Glomerular endothelial cell (primary cell): ENCODE measurements at regions not wholly inside any gene's neighbourhood (a gene's known extent, or its start where the extent isn't known, plus 50 kb on each side); places are given as distances from the start of the nearest gene placed in this dataset.
"Not testable (repeated sequence)": the region's sequence is repeated elsewhere in the genome, so short reads cannot be mapped to it uniquely, and the experiment has no call there.

ENCODE experiments used
- DNase-seq: peaks from one replicate; pipeline ENCODE4 v3.0.0-alpha.2; 2011; ENCODE audit warnings: low read depth, low spot score; ENCODE audit errors: extremely low read depth

GRCh38 chr3:191959876-191960413 lies 499.0 kb downstream of the PYDC2 start:
- DNase-seq, result no peak

DNA sequence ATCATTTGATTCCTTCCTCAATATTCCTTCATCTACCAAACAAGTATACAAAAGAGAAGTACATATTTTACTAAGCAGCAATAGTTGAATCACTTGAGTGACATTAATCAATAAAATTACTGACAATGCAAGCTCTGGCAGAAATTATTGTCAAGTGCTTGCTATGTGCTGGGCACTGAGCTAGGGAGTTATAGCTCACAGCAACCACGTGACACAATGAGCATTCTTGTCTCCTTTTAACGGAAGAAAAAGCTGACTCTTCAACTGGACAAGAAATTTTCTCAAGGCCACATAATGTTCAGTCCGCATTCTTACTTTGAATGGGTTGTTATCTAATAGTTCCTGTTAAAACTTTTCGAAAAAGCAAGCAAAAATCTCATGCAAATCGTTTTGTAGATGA lies 500.1 kb downstream of the PYDC2 start:
- no peak for DNase-seq

DNA sequence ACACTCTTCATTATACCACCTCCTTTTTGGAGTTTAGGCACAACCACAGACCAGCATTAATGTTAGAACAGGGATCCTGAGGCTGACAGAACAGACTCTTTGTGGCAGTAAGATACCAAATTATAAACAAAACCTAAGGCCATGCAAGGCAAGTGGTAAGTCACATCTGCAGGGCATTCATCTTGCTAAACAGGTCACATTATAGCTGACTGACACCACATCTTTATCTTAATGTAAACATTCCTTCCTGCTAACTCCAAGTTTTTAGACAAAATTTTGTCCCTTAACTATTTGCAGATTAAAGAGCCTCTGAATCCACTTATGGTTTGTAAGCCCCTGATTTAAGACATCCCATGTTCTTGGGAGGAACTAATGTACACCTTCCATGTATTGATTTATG lies 500.6 kb downstream of the PYDC2 start:
- no peak for DNase-seq

DNA sequence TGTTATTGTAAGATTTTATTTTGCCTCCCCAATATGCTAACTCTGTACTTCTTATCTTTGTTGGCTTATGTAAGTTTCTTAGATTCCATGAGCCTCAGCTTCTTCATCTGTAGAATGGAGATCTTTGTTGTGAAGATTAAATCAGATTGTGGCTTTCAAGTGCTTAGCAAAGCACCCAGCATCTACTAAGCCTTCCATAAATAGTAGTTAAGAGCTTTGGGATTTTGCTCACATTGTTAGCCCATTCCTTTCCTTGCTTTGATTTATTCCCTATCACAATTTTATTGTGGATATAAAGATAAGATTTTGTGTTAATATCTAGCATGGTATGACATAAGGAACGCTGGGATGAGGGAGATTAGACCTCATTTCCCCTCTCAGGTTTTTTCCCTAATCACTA lies 501.4 kb downstream of the PYDC2 start:
- DNase-seq, result no peak

GRCh38 chr3:191963182-191963581 lies 502.2 kb downstream of the PYDC2 start:
- DNase-seq, result no peak

- no peak for DNase-seq
These were observed 505.6 kb downstream of the PYDC2 start for GRCh38 chr3:191966556-191966955.

DNA sequence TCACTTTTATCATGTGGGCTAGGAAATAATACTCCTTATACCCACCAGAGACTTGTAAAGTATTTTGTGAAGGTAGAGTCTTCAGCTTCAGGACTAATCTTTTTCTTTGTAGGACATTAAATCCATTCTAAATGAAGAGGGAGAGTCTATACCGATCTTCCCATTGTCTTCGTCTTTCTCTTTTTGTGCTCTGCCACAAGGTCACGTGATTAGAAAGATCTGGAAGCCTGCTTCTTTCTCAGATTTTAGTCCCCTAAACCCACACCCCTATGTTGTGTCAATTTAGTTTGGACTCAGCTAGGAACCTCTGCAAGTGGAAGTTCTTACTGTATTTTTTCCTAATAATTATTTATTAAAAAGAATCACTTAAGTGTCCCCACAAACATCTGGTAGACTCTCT lies 507.3 kb downstream of the PYDC2 start:
- no peak for DNase-seq

- DNase-seq, result no peak
These were observed 511.9 kb downstream of the PYDC2 start for GRCh38 chr3:191972714-191973398.

- no peak for DNase-seq
These were observed 512.9 kb downstream of the PYDC2 start for GRCh38 chr3:191973820-191974219.

DNA sequence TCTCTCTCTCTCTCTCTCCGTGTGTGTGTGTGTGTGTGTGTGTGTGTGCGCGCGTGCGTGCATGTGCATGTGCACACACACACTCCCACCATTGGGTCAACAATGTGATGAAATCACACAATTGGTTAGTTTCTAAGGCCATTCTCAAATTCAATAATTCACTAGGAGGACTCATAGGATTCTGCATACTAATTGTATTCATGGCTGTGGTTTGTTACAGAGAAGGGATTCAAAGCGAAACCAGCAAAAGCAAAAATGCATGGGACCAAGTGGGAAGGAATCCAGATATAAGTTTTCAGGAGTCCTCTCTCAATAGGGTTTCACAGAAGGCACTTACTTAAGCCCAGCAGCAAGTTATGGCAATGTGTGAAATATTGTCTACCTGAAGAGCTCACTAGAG lies 515.0 kb downstream of the PYDC2 start:
- no peak for DNase-seq

- no peak for DNase-seq
These were observed 519.5 kb downstream of the PYDC2 start for GRCh38 chr3:191980443-191980842.

GRCh38 chr3:191982481-191982880 lies 521.5 kb downstream of the PYDC2 start:
- no peak for DNase-seq

- DNase-seq, result no peak
These were observed 524.7 kb downstream of the PYDC2 start for GRCh38 chr3:191985691-191986090.

DNA sequence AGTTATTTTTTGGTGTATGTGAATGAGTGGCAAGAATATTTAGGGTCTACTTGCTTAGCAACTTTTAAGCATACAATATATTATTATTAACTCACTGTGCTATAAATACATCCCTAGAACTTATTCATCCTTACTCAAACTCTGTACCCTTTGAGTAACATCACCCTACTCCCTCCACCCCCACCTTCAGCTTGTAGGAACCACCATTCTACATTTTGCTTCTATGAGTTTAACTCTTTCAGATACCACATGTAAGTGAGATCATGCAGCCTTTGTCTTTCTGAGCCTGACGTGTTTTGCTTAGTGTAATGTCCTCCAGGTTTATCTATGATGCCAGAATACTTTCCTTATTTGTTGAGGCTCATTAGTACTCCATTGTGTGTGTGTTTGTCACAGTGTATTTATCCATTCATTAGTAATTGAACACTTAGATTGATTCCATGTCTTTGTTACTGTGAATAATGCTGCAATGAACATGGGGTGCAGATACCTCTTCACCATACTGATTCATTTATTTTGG lies 526.9 kb downstream of the PYDC2 start:
- DNase-seq, result no peak

- DNase-seq, result not testable (repeated sequence)
These were observed 533.0 kb downstream of the PYDC2 start for GRCh38 chr3:191993952-191994351.

GRCh38 chr3:191997093-191997492 lies 536.1 kb downstream of the PYDC2 start:
- no peak for DNase-seq

DNA sequence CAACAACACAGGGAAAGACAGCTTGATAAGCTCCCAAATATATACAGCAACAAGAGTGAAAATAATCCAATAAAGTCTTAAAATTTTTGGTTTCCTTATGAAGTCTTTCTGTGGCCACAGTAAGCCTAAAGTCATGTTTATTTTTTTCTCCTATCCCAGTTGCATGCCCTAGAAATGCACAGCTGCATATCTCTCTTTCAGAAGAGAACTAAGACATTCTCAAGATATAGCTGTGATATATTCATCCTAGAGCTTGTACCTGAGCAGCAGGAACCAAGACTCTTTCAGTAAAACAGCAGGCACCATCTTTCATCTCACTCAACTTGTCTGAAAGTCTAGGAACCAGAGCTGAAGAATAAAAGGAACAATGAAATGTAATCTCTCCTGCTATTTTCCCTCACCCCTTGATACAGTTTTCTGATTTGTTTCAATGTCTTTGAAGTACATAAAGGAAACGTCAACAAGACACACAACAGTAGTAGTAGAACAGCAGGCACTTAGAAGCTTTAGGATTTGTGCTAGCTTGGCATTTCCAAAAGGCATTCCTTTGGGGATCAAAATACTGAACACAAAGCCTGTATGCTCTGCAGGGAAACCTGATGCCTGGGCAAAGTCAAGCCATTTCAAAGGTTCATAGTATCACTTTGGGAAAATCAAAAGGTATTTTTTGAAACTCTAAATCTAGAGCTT lies 536.8 kb downstream of the PYDC2 start:
- no peak for DNase-seq

DNA sequence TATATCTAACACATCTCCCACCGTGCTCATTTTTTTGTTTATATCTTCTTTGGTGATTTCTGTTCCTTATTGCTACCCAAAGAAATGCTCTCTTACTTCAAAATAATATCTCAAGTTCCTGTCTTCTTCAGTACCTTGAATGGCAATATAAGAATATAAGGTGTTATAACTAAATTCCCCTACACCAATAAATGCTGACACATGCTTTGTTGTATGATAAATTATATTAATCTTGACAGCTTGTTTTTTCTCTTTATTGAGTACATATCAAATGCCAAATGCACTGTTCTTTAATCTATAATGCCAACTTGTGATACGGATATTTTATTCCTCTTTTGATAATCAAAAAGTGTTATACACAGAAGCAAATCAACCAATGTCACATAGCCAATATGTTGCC lies 540.3 kb downstream of the PYDC2 start:
- no peak for DNase-seq

DNA sequence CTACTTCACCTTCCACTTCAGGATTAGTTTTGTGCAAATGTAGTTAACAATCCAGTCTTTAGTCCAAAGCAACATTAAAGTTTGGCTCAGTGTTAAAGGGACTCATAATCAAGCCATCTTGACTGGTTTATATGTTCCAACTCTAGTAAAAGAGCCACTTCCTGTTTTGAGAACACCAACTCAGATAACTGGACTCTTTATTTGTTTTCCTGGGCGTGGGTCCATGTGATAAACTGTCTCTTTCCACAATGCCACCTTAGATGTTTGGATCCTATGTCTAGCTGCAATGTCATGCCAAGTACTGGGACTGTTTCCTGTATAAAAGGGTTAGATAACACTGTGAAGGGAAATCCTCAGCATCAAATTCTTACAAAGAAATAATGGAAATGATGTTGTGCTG lies 545.0 kb downstream of the PYDC2 start:
- DNase-seq, result peak; percentile 4

DNA sequence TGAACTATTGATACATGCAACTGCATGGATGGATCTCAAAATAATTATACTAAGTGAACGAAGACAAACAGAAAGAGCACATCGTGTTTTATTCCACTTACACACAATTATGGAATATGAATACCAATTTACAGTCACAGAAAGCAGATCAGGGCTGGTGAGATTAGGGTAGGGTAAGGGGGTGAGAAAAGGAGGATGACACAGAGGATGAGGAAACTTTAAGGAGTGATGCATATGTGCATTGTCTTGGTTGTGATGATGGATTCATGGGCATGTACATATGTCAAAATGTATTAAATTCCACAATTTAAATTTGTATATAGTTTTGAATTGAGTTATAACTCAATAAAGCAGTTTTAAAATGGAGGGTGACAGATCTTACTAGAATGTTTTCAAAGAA lies 548.9 kb downstream of the PYDC2 start:
- DNase-seq, result no peak

DNA sequence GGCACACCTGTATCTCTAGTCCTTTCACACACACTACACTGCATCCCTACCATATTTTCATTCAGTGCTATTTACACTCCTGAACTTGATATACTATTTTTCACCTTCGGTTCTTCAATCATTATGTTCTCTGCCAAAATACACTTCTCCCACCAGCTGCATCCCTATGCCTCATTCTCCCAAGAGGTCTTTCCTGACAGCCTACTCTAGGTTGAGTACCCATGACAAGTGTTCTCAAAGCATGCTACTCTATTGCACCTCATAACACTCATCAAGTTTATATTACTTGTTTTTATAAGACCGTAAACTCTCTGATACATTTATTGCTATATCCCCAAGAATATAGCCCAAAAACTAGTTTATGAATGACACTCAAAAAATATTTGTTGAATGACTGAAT lies 549.5 kb downstream of the PYDC2 start:
- DNase-seq, result no peak

DNA sequence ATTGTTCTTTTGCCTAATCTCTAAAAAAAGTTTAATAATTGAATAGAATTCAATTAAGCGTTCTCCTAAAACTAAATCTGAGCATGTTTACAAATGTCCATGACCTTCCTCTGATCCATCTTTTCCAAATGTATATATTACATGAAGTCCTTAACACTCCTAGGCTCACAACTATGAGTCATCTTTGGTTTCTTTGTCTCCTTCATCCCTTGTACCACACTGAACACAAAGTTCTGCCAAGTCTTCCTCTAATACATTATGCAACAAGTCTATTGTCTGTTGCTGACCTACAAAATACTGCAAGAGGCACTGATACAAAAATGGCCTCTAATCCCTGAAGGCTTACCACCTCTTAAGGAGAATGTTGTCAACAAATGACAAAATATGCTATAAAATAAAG lies 550.2 kb downstream of the PYDC2 start:
- DNase-seq, result peak; percentile 12
